GM19455 (cell line): ENCODE measurements at regions not wholly inside any gene's neighbourhood (a gene's known extent, or its start where the extent isn't known, plus 50 kb on each side); places are given as distances from the start of the nearest gene placed in this dataset.

ENCODE experiments used
- ATAC-seq: cut with Tn5 transposase; IDR thresholded peaks from one replicate; pipeline ENCODE4 v1.9.1; 2021; ENCODE audit not compliant: unreplicated experiment

DNA sequence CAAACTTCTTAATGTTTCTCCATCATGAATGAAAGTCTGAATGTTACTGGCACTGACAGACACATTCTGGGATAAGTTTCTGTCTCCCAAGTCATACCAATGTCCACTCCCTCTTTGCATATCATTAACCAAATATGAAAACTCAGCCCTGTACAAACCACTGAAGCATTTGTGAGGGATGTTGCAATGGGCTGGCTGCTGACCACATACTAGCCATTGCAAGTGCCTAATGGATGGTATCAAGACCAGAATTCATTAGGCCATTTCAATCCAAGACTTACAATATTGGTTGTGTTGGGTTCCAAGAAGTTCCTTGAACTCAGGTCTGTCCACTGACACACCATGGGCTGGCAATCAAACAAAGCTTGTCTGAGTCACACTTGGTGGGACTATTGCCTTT is 73.8 kb downstream of the CBLN2 start:
- ATAC-seq = no peak

GRCh38 chr18:72468021-72468710 is 76.0 kb downstream of the CBLN2 start:
- ATAC-seq = no peak

- ATAC-seq = no peak
Observed at GRCh38 chr18:72460210-72460680, 83.9 kb downstream of the CBLN2 start.

DNA sequence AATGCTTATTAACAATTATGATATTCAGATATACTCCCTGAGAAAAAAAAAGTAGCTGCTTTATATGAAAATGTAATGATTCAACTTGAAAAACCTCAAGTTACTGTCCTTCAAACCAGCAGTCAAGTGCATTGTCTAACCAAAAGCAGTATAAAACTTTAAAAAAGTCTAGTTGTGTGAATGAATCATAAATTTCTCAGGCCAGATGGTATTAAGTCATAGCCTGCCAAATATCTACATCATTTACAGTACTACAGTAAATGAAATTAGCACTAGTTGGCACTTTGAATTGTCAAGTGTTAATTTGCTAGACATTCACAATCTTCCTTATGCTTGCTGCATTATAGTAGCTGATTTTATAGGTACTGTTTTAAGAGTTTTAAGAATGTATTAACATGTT is 85.9 kb downstream of the CBLN2 start:
- no peak for ATAC-seq

- no peak for ATAC-seq
Observed at GRCh38 chr18:72456802-72457201, 87.3 kb downstream of the CBLN2 start.

DNA sequence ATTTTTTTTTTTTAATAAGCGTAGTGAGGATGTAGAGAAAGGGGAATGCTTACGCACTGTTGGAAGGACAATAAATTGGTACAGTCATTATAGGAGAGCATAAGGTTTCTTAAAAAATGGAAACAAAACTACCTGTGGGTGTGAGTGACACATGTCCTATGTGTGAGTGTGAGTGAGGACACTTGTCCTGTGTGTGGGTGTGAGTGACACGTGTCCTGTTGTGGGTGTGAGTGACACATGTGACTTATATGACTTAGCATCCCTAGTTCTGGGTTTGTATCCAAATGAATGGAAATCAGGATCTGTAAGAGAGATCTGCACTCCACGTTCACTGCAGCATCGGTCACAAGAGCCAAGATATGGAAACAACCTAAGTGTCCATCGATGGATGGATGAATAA is 91.8 kb downstream of the CBLN2 start:
- no peak for ATAC-seq

GRCh38 chr18:72444798-72445155 is 99.4 kb downstream of the CBLN2 start:
- ATAC-seq = no peak

DNA sequence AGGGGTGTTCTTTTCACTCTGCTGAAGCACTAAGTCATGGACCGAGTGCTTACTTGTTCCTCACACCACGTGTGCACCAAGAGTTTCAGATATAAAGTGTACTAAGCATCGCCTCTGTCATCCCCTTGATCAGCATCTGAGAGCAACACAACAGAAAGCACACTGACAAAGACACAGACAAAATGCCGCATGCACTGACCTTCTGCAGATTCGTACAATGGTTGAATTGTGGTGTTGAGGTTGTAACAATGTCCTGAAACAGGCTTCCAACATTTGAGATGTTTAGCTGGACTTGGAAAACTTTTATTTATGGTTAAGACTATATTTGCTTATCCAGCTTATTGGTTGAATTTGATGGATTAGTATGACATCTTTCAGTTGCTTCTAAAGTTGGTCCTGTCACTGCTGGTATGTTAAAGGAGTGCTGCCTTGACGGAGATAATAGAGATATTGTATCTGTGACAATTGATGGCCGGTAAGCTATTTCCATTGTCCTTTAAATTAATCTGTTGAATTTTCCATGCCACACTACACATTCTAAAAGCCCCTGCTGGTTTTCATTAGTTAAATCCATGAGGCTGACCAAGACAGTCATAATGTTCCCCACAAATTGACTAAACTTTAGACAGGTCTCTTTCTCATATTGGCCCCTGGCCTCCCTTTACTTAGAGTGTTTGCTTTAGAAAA is 99.9 kb downstream of the CBLN2 start:
- ATAC-seq = no peak

DNA sequence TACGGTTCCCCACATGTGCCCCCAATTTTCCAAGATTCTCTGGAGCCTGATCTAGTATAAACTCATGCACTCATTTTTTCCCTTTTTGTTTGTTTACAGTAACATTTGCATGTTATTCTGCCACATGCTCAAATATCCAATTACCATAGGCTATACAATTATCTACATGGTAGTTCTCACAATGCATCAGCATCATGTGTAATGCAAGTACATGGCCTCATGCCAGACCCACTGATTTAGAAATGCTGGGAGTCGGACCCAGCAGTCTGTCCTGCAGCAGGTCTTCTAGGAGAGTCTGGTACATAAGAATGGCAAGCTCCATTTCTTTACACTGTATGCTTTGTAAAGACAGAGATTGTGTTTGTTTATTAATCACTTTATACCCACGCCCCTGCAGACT is 107.7 kb downstream of the CBLN2 start:
- ATAC-seq = no peak

- no peak for ATAC-seq
Observed at GRCh38 chr18:72433756-72434155, 110.4 kb downstream of the CBLN2 start.

- ATAC-seq = no peak
Observed at GRCh38 chr18:72427721-72428120, 116.4 kb downstream of the CBLN2 start.

DNA sequence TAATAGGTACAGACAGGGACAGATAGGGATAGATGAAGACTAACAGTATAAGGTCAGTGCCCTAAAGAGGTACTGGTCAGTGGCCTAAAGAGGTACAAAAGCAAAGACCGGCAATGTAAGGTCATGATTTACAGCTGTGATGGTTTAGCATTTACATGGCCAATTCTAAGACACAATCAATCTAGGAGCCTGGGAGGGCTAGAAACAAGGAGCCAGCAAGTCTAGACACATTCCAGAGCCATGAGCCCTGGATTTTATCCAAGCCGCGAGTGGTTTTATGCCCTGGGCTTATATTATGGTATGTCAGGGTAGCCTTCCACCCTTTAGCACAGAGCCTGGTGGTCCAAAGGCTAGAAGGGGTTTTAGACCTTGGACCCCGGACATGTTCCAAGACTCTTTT is 124.2 kb downstream of the CBLN2 start:
- no peak for ATAC-seq

GRCh38 chr18:72412927-72413326 is 131.2 kb downstream of the CBLN2 start:
- ATAC-seq = no peak

GRCh38 chr18:72411261-72411660 is 132.9 kb downstream of the CBLN2 start:
- ATAC-seq = no peak

DNA sequence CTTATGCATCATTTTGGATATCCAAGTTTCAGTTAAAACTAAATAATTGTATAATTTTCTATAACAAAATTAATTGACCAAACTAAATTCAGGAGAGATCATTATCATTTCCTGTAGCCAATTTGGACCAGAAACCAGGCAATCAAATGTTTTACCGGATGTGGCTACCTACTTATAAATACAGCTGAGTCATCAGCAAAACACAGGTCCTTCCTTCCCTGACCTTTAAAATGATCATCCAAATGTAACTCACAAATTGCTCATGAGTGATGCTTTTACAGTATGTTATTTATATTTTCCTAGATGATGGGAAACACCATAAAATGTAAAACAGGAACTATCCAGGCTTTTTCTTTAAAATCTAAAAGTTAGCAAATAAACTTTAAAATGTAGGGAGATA is 133.7 kb downstream of the CBLN2 start:
- ATAC-seq = no peak

DNA sequence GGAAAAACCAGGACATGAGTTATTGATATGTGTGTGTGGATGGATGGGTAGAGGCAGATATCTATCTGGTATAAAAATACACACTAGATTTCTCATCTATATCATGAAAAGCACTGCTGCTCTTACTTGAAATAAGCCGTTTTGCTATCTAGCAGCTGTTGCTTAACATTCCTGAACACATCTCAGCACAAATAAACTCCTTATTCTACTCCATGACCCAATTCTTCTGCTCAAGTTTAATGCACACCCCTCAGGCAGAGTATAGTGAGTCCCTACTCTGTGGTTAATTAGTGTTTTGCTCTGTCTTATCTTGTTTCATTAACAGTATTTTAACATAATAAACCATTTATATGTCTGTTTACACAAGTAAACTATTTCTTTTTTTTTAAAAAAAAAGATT is 134.2 kb downstream of the CBLN2 start:
- ATAC-seq = no peak

DNA sequence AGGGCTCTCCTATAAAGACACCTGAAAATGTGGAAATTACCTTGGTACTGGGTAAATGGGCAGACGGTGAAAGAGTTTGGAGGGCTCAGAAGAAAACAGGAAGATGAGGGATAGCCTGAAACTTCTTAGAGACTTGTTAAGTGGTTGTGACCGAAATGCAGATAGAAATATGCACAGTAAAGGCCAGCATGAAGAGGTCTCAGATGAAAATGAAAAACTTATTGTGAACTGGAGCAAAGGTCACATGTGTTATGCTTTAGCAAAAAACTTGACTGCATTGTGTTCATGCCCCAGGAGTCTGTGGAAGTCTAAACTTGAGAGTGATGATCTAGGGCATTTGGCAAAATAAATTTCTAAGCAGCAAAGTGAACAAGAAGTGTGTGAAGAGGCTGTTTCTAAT is 137.1 kb downstream of the CBLN2 start:
- no peak for ATAC-seq

DNA sequence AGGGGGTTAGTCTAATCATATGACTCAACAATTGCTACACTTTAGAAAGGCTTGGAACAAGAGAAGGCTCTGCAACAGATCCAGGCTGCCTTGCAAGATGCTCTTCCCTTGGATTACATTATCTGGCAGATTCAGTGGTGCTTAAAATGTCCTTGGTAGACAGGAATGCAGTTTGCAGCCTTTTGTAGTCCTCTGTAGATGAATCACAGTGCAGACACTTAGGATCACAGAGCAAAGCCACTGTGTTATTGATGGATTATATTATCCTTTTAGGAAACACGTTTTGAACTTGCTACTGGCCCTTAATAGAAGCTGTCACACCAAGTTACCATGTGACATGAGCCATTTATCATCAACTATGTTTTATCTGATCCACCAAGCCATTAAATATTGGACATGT is 152.2 kb downstream of the CBLN2 start:
- ATAC-seq = no peak

DNA sequence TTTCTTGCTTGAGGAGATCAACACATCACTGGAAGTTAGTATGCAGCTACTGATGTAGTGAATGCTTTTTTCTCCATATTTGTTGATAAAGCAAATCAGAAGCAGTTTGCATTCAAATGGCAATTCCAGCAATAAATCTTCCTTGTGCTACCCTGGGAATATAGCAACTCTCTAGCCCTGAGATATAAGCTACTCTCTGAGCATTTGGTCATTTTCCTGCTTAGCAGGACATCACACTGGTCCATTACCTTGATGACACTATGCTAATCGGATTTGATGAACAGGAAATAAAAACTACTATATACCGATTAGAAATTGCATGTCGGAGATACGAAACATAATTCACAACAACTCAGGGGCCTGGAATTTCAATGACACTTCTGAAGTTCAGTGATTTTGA is 152.7 kb downstream of the CBLN2 start:
- no peak for ATAC-seq

GRCh38 chr18:72378016-72378415 is 166.1 kb downstream of the CBLN2 start:
- no peak for ATAC-seq

GRCh38 chr18:72376256-72376655 is 167.9 kb downstream of the CBLN2 start:
- ATAC-seq = no peak

DNA sequence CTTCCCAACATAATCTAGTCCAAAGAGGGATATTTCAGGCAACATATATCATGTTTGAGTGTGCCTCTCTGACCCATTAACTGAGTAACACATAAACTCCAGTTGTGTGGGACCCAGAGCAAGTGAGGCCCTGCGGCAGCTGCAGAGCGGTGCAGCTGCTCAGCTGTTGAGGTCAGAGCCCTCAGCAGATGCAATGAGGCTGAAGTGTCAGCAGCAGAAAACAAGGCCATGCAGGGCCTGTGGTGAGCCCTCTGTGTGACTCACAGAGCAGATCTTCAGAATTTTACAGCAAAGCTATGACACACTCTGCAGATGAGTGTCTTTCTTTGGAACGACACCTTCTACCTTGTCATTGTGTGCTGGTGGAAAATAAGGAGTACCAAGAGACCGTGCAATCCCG is 168.5 kb downstream of the CBLN2 start:
- ATAC-seq = no peak

- ATAC-seq = no peak
Observed at GRCh38 chr18:72372076-72372475, 172.1 kb downstream of the CBLN2 start.
